ENCODE measurements at regions not wholly inside any gene's neighbourhood (a gene's known extent, or its start where the extent isn't known, plus 50 kb on each side); places are given as distances from the start of the nearest gene placed in this dataset.
"Not testable (repeated sequence)": the region's sequence is repeated elsewhere in the genome, so short reads cannot be mapped to it uniquely, and the experiment has no call there.

DNA sequence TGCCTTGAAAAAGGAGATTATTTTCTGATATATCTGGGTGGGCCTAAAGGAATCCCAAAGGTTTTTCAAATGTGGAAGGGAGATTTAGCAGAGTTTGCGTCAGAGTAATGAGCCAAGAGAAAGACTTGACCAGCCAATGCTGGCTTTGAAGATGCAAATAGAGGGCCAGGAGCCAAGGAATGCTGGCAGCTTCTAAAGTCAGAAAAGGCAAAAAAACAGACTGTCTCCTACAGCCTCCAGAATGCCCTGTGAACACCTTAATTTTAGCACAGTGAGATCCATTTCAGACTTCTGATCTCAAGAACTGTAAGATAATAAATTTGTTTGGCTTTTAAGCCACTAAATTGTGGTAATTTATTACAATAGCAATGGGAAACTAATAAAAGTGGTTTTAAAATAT, 122.6 kb upstream of the FREM1 start:
- no peak for DNase-seq (ENCODE audit: low read depth)

DNA sequence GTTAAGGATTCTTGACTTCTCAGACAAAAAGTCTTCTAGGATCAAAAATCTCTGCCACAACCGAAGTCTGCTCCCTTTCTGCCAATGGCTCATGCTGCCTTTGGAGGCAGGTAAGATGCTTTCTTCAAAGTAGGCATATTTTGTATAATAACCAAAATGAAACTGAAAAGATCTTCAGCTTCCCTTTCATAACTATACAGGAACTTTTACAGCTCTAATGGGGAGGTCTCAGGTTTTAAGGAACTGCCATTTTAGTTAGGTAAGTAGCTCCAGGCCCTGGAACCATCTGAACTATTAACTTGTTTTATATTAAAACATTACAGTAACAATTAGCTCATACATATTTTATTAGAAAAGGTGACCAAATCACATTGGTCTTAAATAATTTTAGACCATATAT, 110.9 kb upstream of the FREM1 start:
- DNase-seq (ENCODE audit: low read depth), result no peak

DNA sequence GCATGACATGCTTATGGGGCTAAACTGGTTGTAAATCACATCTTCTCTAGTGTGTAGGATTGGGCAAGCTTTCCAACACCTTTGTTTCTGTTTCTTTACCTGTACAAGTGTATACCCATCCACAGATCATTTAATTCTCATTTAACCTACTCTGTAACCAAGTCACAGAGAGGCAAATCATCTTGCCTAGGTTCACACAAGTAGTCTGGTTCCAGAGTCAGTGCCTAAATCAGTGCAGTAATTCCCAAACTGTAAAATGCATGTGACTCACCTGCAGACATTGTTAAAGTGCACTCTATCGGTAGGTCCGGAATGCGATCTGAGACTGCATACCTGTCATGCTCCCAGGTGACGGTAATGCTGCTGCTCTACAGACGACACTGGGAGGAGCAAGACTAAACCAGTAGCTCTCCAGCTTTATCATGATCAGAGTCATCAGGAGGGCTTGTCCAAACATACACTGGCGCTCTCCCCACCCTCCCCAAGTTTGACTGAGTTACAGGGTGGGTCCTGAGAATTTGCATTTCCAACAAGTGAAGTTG, 107.9 kb upstream of the FREM1 start:
- no peak for DNase-seq (ENCODE audit: low read depth)

DNA sequence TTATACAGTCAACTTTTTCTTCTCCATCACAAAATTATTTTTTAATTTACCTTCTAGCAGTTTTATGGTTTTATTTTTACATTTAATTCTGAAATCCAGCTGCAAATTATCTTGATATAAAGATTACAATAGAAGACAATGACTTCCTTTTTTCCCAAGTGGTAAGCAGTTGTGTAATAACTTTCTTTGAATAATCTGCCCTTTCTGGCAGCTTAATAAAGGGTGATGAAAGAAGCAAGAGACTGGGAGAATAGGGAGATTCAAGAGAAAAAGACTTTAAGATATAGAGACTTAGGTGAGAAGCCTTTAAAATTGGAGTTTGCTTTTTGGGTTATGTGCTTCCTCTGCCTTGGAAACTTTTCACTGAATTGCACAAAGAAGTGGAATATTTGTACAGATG, 100.4 kb upstream of the FREM1 start:
- DNase-seq (ENCODE audit: low read depth), result no peak

DNA sequence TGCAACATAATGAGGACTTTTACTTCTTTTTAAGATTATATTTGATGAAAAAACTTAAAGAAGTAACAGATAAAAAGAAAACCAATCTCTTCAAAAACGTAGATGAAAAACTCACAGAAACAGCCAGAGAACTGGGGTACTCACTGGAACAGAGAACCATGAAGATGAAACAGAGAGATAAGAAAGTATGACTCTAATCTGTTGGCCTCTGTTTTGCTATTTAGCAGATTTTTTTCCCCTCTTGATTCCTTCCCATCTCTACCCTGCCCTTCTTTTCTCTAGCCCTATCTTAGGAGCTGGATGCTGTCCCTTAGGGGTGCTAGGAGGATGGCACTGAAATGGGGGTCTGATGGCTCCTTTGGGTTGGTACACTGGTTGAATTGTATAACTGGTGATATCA, 97.5 kb upstream of the FREM1 start:
- no peak for DNase-seq (ENCODE audit: low read depth)

DNA sequence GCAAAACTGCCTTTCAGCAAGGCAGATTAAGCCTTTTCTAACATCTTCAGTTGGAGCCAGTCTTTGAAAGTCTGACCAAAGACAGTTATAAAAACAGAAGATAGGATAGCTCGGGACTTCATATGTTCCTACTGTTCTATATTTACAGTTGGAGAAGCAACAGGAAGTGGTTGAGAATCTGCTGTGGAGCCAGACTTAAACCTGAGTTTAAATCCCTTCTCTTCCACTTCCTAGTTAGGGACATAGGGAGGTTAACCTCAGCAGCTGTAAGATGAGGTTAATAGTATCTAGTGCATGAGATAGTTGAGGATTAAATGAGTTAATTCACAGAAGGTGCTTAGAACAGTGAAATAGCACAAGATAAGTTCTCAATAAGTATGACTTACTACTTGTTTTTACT, 84.5 kb upstream of the FREM1 start:
- no peak for DNase-seq (ENCODE audit: low read depth)

DNA sequence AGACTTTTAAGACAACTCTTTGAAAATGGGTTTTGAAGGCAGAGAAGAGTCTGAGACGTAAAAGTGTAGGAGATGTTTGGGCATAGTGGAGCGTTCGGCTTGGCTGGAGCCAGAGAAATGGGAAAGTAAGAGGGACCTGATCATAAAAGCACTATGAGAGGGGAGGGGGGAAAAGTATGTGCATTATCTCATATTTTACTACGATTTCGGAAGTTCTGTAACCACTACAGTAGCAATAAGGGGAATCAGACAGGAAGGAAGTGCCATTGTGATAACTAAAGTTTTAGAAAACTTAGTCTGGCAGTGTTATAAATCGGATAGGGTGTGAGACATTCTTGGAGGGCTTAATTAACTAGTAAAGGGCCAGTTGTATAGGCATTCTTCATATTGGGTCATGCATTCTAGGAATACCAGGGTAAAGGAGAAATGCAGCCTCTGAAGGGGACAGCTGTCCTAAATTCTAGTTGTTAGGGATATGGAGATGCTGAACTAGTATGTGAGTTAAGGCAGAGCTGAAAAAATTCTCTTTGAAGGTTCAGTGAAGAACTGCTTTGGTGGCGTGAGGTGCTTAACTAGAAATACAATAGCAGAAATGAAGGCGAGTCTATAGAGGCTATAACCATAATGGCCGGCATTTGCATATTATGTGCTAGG, 83.8 kb upstream of the FREM1 start:
- no peak for DNase-seq (ENCODE audit: low read depth)

DNA sequence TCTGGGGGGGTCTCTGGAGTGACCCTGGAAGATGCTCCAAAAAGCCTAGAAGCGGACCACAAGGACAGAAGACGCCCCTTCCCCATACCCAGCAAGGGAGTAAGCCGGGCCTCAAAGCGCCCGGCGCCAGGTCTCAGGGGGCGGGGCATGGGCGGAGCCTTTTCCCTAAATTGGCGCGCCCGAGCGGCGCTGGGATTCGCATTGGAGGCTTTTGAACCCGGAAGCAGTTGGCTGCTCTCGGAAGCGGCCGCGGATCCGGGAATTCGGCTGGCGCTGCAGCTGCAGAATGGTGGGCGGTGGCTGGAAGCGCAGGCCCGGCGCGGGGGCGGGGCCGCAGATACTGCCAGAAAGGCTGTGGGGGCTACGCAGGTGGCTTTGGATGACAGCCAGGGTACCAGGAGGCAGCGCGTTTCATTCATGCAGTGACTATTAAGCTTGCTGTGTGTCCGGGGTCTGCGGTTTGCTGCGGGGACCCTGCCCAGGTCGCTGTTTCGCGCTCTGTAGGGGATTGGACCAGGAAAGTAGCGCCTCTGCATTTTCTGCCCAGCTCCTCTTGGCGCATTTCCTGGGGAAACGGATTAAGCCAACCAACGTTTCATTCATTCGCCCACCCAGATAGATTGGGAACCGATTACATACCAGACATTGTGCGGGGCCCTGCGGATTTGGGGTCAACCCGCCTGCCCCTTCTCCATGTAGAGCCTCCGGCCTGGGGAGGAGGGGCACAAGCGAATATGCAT, 83.0 kb upstream of the FREM1 start:
- DNase-seq (ENCODE audit: low read depth), result peak; percentile 38

DNA sequence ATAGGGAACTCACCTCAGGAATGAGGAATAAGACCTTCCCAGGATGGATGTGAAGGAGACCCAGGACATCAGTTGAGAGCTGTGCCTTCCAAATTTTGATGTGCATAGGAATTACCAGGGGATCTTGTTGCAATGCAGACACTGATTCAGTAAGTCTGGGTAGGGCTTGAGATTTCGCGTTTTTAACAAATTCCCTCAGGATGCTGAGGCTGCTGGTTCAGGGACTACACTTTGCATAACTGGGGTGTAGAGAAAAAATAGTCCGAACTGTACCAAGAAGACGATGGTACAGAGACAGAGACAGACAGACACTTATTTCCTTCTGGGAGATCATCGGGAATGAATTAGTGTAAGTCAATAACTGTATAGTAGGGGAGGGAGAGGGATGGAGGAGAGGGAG, 82.3 kb upstream of the FREM1 start:
- no peak for DNase-seq (ENCODE audit: low read depth)

DNA sequence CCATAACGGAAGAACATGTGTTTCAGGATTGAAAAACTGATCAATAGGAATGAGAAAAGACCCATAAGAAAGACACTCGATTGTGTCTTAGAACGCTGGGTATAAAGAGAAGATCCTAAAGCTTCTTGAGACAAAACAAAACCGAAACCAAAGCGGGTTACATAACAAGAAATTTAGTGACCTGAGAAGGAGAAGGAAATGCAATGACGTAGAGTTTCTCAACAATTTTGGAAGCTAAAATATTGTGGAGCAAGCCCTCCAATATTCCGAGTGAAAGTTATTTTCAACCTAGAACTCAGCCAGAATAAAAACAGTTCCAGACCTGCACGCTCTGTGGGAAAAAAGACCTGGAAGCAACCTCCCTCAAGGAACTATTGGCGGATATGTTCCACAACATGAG, 81.9 kb upstream of the FREM1 start:
- no peak for DNase-seq (ENCODE audit: low read depth)

DNA sequence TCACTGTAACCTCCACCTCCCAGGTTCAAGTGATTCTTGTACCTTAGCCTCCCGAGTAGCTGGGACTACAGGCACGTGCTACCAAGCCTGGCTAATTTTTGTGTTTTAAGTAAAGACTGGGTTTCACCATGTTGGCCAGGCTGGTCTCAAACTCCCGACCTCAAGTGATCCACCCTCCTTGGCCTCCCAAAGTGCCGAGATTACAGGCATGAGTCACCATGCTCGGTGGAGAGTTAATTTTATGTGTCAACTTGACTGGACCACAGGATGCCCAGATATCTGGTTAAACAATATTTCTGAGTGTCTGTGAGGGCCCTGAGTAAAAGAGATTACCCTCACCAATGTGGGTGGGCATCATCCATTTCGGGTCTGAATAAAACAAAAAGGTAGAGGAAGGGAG, 80.4 kb upstream of the FREM1 start:
- DNase-seq (ENCODE audit: low read depth), result not testable (repeated sequence)

DNA sequence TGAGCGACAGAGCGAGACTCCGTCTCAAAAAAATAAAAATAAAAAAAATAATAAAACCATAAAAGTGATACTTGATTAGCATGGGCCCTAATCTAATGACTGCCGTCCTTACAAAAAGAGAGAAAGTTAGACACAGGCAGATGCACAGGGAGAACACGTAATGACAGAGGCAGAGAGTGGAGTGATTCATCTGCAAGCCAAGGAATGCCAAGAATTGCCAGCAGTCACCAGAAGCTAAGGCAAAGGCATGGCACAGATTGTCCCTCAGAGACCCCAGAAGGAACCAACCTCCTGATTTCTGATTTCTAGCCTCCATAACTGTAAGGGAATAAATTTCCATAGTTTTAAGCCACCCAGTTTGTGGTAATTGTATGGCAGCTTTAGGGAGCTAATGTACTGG, 79.6 kb upstream of the FREM1 start:
- no peak for DNase-seq (ENCODE audit: low read depth)

DNA sequence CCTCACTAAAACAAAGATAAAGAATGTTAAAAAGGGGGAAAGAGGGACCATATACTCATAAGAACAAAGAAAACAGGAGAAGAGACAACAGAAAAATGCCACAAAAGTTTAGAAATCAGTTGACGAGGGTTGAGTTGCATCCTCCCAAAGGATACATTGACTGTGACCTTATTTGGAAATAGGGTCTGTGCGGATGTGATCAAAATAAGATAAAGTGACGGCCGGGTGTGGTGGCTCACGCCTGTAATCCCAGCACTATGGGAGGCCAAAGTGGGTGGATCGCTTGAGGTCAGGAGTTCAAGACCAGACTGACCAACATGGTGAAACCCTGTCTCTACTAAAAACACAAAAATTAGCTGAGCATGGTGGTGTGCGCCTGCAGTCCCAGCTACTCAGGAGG, 79.1 kb upstream of the FREM1 start:
- not testable (repeated sequence) for DNase-seq (ENCODE audit: low read depth)

DNA sequence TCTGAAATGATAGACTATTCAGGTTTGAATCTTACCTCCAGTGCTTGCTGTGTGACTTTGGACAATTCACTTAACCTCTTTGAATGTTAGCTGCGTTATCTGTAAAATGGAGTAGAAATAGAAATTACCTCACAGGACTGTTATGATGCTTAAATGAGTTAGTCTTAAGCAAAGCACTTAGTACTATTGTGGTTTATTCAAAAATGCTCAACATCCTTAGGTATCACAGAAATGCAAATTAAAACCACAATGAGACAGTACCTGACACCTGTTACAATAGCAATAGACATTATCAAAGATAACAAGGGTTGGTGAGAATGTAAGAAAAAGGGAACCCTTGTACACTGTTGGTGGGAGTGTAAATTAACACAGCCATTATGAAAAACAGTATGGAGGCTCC, 77.6 kb upstream of the FREM1 start:
- no peak for DNase-seq (ENCODE audit: low read depth)

DNA sequence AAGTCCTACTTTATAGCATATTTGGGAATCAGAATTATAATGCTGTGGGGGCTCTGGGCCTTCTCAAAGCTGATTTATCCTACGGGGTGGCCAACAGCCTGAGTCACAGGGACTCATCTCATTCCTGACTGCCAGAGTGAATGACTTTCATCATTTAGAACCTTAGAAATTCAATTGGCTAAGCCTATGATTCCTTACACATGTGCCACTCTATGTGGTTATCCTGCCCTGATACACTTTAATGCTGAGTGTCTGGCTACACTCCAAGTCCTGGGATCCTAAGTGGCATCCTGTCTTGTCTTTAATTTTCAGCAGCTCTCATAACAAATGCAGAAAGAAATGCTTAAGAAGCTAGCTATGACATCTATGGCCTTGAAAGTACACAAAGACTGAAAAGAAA, 75.2 kb upstream of the FREM1 start:
- no peak for DNase-seq (ENCODE audit: low read depth)

DNA sequence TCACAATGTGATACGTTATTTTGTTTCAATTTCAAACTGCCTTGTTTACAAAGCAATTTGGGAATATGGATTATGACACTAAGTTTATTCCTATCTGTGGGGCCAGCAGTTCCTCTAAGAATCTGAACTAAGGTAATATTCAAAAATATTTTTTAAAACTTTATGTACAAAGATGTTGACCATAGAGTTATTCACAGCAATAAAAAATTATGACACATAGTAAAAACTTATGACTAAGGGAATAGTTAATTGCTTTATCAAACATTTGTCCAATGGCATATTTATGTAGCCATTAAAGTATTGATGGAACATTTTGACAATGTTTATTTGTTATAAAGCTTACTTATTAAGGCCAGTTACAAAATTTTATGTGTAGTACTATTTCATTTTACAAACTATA, 73.4 kb upstream of the FREM1 start:
- DNase-seq (ENCODE audit: low read depth), result no peak

DNA sequence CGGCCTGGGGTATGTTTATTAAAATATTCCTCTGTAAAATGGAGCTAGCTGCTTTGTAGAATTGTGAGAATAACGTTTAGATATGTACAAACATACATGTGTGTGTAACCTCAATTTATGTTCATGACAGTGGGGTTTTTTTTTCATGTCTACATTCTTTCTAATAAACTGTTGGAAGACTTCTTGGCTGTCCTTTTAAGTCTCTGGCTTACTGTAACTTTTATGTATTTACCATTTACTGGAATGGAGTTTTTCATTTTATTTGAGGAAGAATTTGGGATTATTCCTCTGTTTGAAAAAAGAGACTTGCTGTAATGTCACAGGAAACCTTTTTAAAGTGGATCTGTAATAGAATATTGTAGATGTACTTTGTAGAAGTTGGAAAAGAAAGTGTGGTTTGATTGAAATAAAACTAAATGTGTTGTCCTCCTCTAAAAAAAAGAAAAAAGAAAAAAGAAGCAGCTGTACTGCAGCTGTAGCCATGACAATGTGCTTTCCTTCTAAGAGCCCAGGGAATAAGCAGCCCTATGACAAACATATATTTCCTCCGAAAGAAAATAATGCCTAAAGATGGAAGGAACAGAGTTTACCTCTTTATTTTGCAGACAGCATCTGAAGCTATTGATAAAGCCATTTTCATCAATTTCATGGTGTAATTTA, 71.2 kb upstream of the FREM1 start:
- no peak for DNase-seq (ENCODE audit: low read depth)

DNA sequence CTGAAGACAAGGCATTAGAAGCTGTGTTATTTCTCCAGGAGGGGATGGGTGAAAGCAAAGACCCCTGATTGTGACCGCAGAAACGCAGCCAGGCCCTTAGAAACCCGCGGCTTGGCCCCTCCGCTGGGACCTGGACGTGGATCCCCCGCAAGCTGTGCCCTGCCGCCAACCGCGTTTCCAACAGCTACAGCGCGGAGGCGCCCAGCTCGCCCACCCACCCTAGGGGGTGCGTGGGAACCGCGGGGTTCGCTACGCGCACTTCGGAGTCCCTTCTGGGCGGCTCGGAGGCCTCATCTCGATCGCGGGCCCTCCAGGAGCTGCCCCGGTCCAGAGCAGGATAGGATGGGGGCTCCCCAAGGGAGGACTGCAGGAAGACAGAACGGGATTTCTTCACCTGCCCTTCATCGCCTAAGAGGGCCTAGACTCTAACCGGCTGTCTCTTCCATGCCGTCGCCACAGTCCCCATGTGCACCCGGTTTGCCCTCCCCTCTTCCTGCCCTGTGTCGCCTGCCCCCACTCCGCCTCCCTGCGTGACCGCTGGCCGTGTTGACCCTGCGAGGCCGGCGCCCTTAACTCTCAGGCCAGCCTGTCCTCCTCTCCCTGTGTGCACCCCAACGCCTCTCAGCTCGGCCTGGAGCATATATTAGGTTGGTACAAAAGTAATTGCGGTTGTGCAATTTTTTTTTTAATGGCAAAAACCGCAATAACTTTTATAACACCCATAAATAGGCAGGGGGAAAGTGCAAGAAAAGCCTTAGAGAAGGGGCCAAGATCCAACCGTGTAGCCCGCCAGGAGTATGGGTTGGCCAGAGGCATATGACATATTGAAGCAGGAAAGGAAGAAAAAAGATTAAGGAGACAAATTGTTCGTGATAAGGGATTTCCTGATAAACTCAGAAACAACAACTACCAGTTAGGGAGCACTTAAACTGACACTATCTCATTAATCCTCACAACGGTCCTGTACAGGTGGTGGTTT, 68.1 kb upstream of the FREM1 start:
- no peak for DNase-seq (ENCODE audit: low read depth)

DNA sequence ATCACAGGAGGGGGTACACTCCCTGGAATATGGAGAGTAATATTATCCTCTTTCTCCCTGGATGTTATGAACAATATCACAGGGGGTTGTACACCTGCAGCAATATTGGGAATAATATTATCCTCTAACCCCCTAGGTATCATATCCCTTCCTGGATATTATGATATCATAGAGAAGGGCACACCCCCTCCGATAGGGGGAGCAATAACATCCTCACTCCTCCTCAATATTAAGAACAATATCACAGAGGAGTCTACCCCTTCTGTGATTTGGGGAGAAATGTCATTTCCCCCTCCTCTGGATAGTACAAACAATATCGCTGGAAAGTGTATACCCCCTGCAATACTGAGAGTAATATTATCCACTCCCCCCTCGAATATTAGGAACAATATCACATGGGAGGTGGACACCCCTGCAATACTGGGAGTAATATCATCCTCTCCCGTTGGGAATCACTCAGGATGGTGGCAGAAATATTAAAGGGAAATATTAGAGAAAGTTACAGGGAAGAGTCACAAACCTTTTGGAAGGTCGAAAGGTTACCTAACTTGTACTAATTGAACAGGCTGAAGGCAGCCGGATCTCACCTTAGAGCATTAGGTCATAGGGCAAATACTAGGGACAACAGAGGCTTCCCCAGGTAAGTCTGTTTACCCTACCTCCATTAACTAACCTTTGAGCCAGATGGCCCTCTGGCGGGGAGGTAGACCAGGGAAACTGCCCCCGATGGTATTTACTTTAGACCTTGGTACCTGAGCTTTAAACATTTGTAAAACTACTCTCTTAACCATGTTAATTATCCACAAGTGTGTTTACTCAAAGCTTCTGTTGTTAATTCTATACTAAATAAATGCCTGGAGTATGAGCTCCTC, 57.5 kb upstream of the FREM1 start:
- no peak for DNase-seq (ENCODE audit: low read depth)

DNA sequence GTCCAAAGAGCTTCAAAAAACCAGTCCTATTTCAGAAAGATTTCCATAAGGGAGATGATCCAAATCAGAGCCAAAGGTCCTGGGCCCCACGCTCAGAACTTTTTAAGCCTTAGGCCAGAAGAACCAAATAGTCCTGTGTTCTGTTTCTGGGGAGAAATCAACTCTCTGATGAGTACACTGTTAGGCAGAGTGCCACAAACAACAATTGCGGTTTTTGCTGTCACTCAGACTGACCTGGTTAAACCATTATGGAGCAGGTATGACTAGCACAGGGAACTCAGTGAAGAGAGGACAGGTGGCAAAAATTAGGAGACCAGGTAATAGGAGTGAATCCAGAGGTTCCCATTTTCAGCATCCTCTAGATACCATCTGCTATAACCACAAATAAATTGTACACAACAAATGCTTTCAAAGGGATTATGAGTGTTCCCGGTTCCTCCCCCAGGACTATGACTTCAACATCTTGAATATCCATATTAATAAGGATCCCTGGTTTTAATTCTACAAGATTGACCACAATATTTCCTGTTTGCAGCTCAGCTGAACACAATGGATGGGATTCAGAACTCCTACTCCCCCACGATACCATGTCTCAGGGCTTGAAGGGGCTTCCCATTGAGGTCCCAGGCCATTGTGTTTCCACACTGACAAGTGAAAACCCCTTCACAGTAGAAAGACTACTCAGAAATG, 52.1 kb upstream of the FREM1 start:
- DNase-seq (ENCODE audit: low read depth), result no peak

Data from activated T-cell treated with anti-CD3 and anti-CD28 coated beads for 24 hours (primary cell).